ENCODE measurements at regions not wholly inside any gene's neighbourhood (a gene's known extent, or its start where the extent isn't known, plus 50 kb on each side); places are given as distances from the start of the nearest gene placed in this dataset.

- no peak for TF ChIP-seq CTCF (IDR thresholded peaks at IDR 0.05)
- TF ChIP-seq POLR2A (IDR thresholded peaks at IDR 0.05) = no peak
These were observed 211.2 kb upstream of the GRIA4 start for GRCh38 chr11:105398636-105399035.

Data from lower leg skin (tissue), 3 donors.